HG02981 (cell line): ENCODE measurements at regions not wholly inside any gene's neighbourhood (a gene's known extent, or its start where the extent isn't known, plus 50 kb on each side); places are given as distances from the start of the nearest gene placed in this dataset.

Source experiments
- ATAC-seq: cut with Tn5 transposase; IDR thresholded peaks from one replicate; pipeline ENCODE4 v1.9.1; 2021; ENCODE audit warnings: mild to moderate bottlenecking, moderate library complexity; ENCODE audit not compliant: unreplicated experiment

DNA sequence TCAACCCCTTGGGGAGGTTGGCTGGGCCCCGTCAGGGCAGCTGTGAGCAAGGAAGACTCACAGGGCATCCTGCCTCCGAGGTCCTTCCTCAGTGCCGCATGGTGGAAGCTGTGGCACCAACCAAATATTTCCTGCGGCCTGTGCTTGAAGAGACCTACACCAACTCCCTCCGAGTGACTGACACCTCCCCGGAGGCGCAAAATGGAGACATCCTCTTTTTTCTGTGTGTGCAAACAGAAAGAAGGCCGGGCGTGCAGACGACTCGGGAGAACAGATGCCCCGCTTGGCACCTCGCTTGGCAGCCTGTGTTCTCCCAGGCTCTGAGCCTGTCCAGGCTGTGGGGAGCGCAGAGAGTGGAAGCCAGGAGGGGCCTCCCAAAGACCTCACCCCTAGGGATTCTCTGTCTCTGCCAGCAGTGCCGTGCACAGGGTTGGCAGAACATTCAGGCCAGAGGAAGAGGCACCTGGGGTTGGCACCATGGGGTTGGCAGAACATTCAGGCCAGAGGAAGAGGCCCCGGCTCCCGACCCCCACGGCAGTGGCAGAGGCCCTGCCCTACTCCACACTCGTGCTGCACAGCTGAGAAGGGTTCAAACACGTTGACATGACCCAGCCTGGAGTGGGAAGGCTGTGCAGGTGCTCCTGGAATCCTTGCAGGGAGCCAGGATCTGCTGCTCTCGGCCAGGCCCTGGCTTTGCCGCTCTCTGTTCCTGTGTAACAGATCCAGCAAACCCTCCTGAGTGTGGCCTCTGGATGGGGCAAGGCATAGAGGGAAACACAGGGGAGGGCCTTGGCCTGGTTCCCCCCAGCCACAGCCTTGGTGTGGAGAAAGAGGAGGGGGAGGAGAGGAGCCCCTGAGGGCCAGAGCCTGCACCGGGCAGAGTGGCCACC is 805.5 kb downstream of the BRD1 start:
- no peak for ATAC-seq

DNA sequence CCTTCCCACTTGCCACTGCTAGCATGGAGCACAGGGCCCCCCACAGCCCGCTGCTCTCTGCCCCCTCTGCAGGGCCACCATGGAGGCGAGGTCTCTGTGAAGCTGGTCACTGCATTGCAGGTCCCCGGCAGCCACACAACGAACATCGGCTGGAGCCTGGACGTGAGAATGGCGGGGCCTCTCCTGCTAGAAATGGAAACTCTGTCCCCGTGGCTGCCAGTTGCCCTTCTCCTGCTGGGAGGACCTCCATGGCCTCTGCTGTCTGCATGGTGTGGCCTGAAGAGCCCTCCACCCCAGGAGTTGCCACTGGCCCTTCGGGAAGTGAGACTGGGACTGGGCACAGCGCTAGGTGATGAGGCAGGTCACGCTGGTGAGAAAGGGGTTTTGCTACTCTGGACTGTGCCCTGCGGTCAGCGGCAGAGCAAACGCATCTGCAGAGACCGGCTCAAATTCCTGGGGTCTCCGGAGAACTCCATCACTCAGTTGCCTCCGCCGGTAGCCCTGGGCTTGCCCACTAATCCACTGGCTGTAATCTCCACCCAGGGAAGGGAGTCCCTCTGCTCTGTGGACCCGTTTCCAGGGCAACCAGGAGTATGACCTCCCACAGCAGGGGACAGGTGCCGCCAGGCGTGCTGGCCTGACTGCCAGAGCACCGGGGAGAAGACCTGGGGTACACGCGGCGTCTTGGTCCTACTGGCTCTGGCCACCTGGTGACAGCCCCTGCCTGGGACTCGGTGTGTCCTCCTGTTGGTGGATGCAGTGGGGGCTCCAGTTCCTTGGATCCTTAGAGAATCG is 806.3 kb downstream of the BRD1 start:
- no peak for ATAC-seq

DNA sequence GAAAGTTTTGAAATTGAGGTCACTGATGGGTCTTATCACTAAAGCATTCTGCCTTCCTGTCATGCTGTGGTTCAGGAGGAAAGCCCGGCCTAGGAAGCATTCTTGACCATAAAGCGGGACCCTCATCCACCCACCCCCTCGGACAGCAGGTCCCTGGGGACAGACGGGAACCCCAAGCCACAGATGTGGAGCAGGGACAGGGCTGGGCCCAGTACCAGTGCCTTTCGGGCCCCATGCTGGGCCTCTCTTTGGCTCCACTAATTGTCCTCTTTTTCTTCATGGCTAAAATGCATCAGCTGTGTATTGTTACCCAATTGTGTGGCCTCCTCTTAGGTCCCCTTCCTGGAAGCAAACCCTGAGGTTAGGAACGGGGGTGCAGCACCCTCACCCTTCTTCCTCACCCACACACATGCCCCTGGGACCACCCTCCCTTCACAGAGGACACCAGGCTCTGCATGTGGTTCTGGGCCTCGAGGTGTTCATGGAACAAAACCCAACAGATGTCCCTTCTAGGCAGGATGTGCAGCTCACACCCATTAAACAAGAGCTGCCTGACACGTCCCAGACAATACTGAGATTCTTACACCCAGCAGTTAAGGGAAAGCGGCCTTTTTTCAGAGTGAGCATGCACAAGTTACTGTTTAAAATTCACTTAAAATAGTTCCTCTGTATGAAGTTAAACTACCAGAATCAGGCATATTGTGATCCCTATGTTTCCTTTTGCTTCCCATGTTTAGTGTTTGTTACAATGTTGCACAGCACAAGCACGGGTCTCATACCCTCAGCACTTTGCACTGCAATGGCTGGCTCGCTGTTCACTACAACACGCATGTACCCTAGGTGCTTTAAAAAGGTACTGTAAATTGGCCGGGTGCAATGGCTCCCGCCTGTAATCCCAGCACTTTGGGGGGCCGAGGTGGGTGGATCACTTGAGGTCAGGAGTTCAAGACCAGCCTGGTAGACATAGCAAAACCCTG is 807.6 kb downstream of the BRD1 start:
- ATAC-seq = no peak

DNA sequence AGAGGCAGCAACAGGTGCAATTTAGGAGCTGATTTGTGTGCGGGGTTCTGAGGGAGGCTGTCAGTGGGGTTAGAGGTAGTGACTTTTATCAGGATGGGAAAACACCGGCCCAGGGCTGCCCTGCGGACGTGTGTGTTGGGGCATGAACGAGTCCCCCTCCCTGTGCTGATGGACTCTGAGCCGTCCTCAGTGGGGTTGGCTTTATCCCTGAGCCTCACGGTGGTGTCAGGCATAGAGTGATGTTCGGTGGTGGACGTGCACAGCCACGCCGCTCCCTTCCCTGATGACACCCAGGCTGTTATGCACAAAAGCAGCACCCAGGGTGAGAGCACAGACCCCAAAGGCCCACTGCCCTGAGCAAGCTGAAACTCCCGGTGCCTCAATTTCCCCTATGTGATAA is 809.1 kb downstream of the BRD1 start:
- no peak for ATAC-seq

DNA sequence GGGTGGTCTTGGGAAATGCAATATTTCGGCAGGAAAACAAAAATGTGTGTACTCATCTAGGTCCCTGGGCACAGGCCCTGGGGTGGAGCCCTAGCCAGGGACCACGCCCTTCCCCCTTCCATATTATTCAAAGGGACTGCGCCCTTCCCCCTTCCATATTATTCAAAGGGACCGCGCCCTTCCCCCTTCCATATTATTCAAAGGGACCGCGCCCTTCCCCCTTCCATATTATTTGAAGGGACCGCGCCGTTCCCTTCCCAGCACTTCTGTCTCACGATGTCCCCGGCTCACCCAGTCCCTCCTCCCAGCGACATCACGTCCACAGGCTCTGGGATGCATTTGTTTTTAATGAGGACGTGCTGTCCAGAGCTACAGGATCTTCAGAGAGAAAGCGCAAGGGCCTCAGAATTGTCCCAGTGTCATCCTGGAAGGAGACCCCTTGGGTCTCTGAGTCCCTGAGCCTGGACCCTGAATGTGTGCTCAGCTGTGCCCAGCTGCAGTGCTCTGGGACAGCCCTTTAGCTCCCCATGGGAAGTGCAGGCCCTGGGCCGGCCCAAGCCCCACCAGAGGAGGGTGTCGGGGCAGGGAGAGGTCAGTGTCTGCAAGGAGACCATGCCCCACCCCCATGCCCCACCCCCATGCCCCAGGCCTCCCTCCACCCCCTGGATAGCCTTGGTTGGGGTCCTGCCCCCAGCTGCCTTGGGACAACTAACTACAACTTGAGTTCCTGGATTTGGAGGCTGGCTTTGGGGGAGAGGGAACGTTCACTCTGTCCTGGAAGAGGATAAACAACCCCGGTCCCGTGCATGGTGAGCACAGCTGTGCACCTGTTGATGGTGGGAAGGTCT is 810.0 kb downstream of the BRD1 start:
- no peak for ATAC-seq

DNA sequence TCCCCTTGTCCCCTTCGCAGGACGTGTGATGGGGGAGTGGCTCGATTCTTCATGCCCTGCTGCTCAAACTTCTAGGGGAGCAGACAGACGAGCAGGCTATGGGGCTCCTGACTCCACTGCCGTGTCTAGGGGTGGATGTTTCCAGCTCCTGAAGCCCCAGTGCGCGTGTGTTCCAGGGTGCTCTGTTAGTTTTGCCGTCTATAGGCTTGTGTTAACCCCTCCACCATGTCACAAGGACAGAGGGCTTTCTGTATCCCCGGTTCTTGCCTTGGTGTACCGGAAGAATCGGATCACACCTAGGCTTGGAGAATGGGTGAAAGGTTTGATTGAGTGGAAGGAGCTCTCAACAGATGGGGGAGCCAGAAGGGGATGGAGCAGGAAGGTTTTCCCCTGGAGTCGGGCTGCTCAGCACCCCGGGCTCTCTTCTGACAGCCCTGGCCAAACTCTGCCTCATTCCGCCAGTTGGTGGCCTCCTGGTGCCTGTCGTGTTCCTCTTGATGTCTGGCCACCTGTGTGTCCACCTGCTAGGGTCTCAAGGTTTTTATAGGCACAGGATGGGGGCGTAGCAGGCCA is 810.7 kb downstream of the BRD1 start:
- ATAC-seq = no peak

DNA sequence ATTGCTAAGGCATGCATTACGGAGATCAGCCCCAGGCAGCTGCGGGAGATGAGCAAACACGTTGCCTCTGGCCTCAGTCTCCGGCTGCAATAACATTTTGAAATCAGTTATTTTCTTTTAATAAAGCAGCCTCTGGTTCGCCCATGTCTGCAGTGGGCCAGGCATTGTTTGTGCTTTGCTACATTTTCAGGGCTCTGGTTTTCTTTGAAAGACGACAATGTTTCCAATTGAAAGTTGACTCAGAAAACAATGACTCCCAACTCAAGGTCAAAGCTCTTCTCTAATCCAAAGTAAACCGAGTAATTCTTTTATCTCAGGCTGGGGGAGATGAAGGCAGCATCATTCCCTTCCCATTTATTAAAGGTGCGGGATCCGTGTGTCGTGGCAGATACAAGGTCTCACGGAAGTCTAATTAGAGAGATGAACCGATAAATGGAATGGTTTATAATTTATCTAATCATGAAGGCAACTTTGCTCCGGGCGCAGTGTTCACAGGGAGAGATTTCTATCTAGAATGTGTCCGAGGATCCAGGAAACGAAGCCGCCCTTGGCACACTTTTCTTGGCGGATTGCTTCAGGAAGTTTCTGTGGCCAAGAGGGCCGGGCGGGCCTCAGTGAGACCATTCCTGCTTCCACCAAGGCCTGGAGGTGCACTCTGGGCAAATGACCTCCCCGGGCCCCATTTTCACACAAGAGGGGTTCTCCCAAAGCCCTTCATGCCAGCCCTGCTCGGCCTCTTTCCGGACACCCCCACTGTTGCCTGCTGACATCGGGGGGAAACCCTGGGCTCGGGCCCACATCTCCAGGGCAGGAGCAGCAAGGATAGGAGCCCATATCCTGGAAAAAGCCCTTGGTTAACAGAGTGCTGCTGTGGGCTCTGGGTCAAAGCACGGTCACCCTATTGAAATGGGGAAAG is 811.4 kb downstream of the BRD1 start:
- ATAC-seq = no peak

DNA sequence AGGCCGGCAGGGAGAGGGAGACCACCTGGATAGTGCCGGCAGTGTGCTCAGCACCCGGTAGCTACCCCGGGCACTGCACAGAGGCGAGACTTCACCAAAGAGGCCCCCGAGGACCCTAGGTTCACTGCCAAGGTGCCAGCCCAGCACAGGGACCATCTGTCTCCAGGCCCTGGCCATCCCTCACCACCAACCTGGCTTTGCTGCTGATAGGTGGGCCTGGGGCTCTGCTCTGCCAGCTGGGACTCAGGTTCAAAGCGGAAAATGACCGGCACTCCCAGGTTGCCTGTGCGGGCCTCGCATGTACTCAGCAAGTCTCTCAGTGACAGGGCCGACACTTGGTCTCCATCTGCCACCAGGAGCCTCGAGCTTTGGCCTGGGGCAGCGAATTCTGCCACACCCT is 812.2 kb downstream of the BRD1 start:
- no peak for ATAC-seq

DNA sequence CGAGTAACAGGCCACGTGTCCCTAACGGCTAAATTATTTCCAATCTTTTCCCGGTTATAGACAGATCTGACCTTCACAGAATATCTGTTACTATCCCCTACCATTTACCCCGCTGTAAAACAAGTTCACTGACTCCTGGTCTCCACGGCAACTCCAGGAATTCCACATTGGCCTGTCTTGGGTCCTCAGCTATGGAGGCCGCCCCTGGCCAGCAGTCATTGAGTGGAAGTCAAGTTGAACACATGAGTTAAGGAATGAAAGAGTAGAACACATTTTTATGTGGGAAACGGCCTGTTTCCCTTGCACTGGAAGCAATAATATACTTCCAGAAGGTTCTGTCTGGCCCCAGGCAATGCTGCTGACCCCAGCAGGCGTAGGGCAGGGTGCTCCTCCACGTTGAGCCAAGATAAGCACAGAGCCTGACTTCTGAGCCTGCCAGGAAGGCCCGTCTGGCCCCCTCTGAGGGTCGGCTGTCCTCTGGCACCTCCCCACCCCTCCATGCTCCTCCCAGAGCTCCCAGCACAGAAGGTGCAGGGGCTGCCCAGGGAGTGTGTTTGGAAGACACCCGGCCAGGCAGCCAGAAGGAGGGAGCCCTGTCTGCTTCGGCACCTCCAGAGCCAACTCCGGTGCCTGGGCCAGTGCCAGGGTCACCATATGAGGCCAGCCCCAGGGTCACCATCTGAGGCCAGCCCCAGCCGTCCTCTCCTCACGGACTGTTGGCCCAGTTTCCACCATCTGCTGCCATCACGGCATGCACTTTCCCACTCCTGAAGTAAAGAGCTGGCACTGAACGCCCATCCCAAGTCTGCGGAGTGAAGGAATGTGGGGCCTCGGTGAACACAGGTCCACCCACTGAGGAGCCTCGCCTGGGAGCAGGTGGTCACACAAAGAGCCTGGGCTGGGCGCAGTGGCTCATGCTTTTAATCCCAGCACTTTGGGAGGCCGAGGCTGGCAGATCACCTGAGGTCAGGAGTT is 813.2 kb downstream of the BRD1 start:
- ATAC-seq = no peak

DNA sequence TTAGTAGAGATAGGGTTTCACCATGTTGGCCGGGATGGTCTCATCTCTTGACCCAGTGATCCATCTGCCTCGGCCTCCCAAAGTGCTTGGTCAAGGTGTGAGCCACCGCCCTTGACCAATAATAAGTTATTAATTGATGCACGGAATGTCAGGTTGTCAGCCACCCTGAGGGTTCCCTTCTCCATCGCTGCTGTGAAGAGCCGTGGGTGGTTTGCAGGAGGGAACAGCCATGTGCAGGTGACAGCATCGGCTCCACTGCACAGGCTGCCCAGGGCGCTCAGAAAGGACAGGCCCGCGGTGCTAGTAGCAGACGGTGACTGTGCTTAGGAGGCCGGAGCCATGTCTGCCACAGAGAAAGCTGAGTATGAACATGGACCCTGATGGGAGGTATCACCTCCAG is 814.0 kb downstream of the BRD1 start:
- ATAC-seq = no peak

DNA sequence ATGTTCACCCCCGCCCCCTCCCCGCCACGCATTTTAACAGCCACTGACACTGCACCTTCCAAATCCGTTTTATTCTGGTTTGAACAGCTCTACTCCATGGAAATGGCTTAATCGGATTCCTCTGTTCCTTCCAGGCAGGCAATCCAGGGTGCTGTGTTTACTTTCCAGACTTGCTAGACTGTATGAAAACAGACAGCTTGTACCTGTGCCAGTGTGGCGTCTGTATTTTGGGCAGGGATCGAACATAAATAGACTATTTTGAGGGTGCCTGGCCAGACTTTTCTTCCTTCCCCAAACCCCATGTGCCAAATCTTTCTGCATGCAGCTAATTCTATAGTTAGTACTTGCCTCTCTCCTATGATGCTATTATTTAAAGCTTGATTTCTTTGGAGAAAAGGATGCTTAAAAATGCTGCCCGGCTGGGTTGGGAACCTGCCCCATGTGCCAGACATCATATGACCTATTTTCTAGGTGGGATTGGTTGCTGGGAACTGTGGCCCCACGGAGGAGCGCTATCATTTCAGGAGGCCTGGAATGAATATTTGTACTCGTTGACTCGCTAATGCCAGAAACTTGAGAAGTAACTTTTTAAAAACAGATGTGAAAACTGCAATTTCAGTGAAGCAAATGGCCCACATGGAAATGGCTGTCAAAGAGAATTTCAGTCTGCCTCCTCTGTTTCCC is 814.8 kb downstream of the BRD1 start:
- no peak for ATAC-seq

DNA sequence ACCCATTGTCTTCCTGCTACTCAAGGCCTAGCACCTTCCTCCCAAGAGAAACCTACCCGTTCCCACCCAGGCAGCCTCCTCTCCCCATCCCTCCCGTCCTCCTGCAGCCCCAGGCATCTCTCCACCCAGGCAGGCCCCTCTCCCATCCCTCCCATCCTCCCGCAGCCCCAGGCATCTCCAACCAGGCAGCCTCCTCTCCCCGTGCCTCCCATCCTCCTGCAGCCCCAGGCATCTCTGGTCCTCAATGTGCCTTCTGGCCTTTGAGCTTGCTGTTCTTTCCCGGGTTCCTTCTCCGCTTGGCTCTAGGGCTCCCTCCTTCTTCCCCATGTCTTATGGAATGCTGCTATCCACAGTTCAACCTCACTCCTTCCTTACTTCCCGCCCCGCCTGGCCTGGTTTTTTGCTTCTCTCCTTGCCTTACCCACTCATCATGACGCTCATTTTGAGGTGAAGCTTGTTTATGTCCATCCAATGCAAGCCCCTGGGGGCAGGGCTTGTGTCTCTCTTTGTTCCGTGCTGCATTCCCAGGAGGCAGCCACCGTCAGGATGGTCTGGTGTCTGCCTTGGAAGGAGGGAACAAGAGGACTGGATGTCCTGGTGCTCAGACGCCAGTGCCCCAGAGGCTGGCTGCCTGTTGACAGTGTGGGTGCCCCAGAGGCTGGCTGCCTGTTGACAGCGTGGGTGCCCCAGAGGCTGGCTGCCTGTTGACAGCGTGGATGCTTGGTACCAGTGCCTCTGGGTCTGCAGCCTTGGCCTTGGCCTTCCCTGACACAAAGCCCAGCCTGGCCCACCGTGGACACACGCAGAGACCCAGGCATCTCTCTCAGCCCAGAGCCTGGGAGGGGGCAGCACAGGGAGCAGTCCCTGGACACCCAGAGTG is 815.7 kb downstream of the BRD1 start:
- no peak for ATAC-seq

DNA sequence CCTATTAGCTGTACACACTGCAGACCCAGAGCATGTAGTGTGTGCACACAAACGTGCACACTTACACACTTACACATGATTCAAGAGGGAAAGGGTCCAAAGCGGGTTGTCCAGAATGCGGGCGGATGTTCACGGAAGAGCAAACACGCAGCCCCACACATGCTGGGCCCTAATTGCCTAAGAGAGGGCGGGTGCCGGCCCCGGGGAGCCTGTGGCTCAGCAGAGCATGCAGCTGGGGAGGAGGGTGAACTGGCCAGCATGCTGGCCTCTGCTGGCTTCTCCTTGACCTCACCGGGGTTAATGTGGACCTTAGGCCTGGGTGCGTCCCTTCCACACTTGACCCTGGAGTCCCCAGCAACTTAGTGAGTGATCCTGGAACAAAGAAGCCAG is 816.3 kb downstream of the BRD1 start:
- ATAC-seq = no peak

DNA sequence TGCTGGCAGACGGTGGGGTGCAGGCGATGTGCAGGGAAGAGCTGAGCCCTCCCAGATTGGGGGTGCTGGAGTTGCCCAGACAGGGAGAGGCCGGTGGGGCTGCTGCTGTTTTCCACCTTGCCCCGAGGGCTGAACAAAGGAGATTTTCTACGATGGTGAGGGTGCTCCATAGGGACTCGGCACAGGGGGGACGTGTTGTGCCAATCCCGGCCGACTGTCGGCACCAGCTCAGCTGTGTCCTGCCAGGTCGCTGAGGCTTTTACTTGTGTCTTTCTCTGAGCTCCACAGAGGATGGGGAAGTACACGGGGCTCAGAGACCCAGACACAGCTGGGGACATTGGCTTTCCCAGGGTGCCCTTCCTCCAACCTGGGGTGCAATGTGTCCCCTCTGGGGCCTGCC is 816.8 kb downstream of the BRD1 start:
- ATAC-seq = no peak

DNA sequence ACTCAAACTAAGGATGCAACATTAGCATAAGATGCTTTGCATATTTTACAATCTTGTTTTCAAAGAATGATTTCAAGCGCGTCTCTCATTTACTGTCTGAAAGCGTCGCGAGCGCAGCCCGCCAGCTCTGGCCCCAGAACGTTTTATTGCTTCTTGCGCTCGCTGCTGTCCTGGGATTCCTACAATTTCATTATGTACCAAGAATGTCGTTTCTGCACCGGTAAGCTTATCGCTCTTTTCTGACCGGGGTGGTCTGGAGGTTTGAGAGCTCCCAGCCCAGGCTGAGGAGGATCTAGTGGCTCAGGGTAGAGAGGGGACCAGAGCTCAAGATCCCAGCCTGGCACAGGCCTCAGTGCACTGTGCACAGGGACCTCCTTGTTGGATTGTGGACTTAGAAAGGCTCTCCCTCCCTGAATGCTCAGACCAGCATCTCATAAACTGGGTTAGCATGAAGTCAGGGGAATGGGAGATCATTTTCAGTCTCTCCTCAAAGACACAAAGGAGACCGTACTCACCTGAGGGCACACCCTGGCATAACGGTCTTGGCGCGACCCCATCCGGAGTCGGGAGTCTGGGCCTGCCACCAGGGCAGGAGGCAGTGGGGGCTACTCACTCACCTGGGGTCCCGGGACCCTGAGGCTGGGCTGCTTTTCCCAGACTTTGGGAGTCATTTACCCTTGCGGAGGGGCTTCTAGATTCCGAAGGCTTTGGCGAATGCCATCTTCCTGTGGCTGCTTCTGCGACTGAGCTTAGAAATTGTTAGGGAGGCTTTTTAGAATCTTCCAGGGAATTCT is 817.4 kb downstream of the BRD1 start:
- ATAC-seq = no peak
